ENCODE measurements at regions not wholly inside any gene's neighbourhood (a gene's known extent, or its start where the extent isn't known, plus 50 kb on each side); places are given as distances from the start of the nearest gene placed in this dataset.

GRCh38 chr3:102098130-102098885, 249.0 kb downstream of the NFKBIZ start:
- intact Hi-C loops (cut with micrococcal nuclease): no loop called here
- no peak overlapping the region for H3K27ac Mint-ChIP-seq (ENCODE audit: low read depth, unreplicated experiment)
- H3K4me1 Mint-ChIP-seq (ENCODE audit: insufficient read depth, unreplicated experiment): no peaks in the 10 kb centered on the region
- H3K4me3 Mint-ChIP-seq (ENCODE audit: unreplicated experiment): no peak overlapping the region
- no peak for TF ChIP-seq CTCF (IDR thresholded peaks at IDR 0.05; ENCODE audit: unreplicated experiment)
- CTCF ChIA-PET: interaction anchor here (1.2 kb wide), 1 partner anchor 127 kb away, joined by 4 read pairs; no protein-coding TSS in a partner anchor
- DNase-seq (ENCODE audit: unreplicated experiment): no peak
- no peaks in the 10 kb centered on the region for H3K9me3 Mint-ChIP-seq (ENCODE audit: unreplicated experiment)
- no peaks in the 10 kb centered on the region for H3K36me3 Mint-ChIP-seq (ENCODE audit: insufficient read depth, unreplicated experiment)
- POLR2A ChIA-PET: no interaction called here
- H3K27me3 Mint-ChIP-seq (ENCODE audit: insufficient read depth, unreplicated experiment): no peaks in the 10 kb centered on the region
- no TSS peak for BruUV-seq (replicated peaks)

- Mint-ChIP-seq H3K36me3 (ENCODE audit: insufficient read depth, unreplicated experiment) (no peaks in the 10 kb centered on the region), H3K4me1 (ENCODE audit: insufficient read depth, unreplicated experiment) (peaks cover 6% of the 10 kb centered on the region), H3K4me3 (ENCODE audit: unreplicated experiment) (no peak overlapping the region), H3K9me3 (ENCODE audit: unreplicated experiment) (no peaks in the 10 kb centered on the region), H3K27me3 (ENCODE audit: insufficient read depth, unreplicated experiment) (no peaks in the 10 kb centered on the region), H3K27ac (ENCODE audit: low read depth, unreplicated experiment) (no peak overlapping the region)
- intact Hi-C loops (cut with micrococcal nuclease): no loop called here
- no TSS peak for BruUV-seq (replicated peaks)
- ChIA-PET POLR2A (interaction anchor here (0.6 to 0.8 kb wide), 2 partner anchors 66 to 129 kb away, joined by 3 read pairs; no protein-coding TSS in a partner anchor), CTCF (no interaction called here)
- TF ChIP-seq CTCF (IDR thresholded peaks at IDR 0.05; ENCODE audit: unreplicated experiment): no peak
- DNase-seq (ENCODE audit: unreplicated experiment): no peak
These were observed 250.6 kb downstream of the NFKBIZ start for GRCh38 chr3:102099913-102100312.

GRCh38 chr3:102102394-102102793, 253.1 kb downstream of the NFKBIZ start:
- H3K27ac Mint-ChIP-seq (ENCODE audit: low read depth, unreplicated experiment): no peak overlapping the region
- ChIA-PET POLR2A (interaction anchor here (0.7 to 1.5 kb wide), 5 partner anchors 8 to 108 kb away, joined by 3 to 5 read pairs (median 3); no protein-coding TSS in a partner anchor), CTCF (interaction anchor here (0.8 to 1.8 kb wide), 2 partner anchors 12 to 122 kb away, joined by 3 to 4 read pairs; no protein-coding TSS in a partner anchor)
- no peak for DNase-seq (ENCODE audit: unreplicated experiment)
- intact Hi-C loops (cut with micrococcal nuclease): no loop called here
- H3K4me1 Mint-ChIP-seq (ENCODE audit: insufficient read depth, unreplicated experiment): peaks cover 12% of the 10 kb centered on the region
- no peak for TF ChIP-seq CTCF (IDR thresholded peaks at IDR 0.05; ENCODE audit: unreplicated experiment)
- H3K27me3 Mint-ChIP-seq (ENCODE audit: insufficient read depth, unreplicated experiment): no peaks in the 10 kb centered on the region
- H3K9me3 Mint-ChIP-seq (ENCODE audit: unreplicated experiment): no peaks in the 10 kb centered on the region
- no peaks in the 10 kb centered on the region for H3K36me3 Mint-ChIP-seq (ENCODE audit: insufficient read depth, unreplicated experiment)
- H3K4me3 Mint-ChIP-seq (ENCODE audit: unreplicated experiment): no peak overlapping the region
- BruUV-seq (replicated peaks): no TSS peak

- no peaks in the 10 kb centered on the region for H3K9me3 Mint-ChIP-seq (ENCODE audit: unreplicated experiment)
- H3K27ac Mint-ChIP-seq (ENCODE audit: low read depth, unreplicated experiment): no peak overlapping the region
- CTCF ChIA-PET: interaction anchor here (0.5 kb wide), 1 partner anchor 210 kb away, joined by 3 read pairs; no protein-coding TSS in a partner anchor
- H3K4me1 Mint-ChIP-seq (ENCODE audit: insufficient read depth, unreplicated experiment): peaks cover 12% of the 10 kb centered on the region
- no peaks in the 10 kb centered on the region for H3K36me3 Mint-ChIP-seq (ENCODE audit: insufficient read depth, unreplicated experiment)
- no peak for TF ChIP-seq CTCF (IDR thresholded peaks at IDR 0.05; ENCODE audit: unreplicated experiment)
- no peak overlapping the region for H3K4me3 Mint-ChIP-seq (ENCODE audit: unreplicated experiment)
- intact Hi-C loops (cut with micrococcal nuclease): no loop called here
- no peaks in the 10 kb centered on the region for H3K27me3 Mint-ChIP-seq (ENCODE audit: insufficient read depth, unreplicated experiment)
- DNase-seq (ENCODE audit: unreplicated experiment): no peak
- no TSS peak for BruUV-seq (replicated peaks)
- POLR2A ChIA-PET: no interaction called here
These were observed 254.7 kb downstream of the NFKBIZ start for GRCh38 chr3:102104033-102104432.
